HG02610 (cell line): ENCODE measurements at regions not wholly inside any gene's neighbourhood (a gene's known extent, or its start where the extent isn't known, plus 50 kb on each side); places are given as distances from the start of the nearest gene placed in this dataset.
A peak's percentile ranks its signal among the peaks of the same experiment; 100 is the strongest.
"Not testable (repeated sequence)": the region's sequence is repeated elsewhere in the genome, so short reads cannot be mapped to it uniquely, and the experiment has no call there.

Experiments used
- ATAC-seq: cut with Tn5 transposase; IDR thresholded peaks from one replicate; pipeline ENCODE4 v1.9.1; 2021; ENCODE audit warnings: mild to moderate bottlenecking, moderate library complexity; ENCODE audit not compliant: unreplicated experiment

- no peak for ATAC-seq
These were observed 658.9 kb upstream of the SYT4 start for GRCh38 chr18:43936176-43936575.

GRCh38 chr18:43949291-43949690 lies 672.0 kb upstream of the SYT4 start:
- ATAC-seq, result no peak

- no peak for ATAC-seq
These were observed 672.8 kb upstream of the SYT4 start for GRCh38 chr18:43950062-43950461.

GRCh38 chr18:43952398-43952797 lies 675.1 kb upstream of the SYT4 start:
- no peak for ATAC-seq

- ATAC-seq, result no peak
These were observed 684.4 kb upstream of the SYT4 start for GRCh38 chr18:43961722-43962121.

GRCh38 chr18:43964666-43965065 lies 687.4 kb upstream of the SYT4 start:
- no peak for ATAC-seq

GRCh38 chr18:43965691-43966090 lies 688.4 kb upstream of the SYT4 start:
- no peak for ATAC-seq

DNA sequence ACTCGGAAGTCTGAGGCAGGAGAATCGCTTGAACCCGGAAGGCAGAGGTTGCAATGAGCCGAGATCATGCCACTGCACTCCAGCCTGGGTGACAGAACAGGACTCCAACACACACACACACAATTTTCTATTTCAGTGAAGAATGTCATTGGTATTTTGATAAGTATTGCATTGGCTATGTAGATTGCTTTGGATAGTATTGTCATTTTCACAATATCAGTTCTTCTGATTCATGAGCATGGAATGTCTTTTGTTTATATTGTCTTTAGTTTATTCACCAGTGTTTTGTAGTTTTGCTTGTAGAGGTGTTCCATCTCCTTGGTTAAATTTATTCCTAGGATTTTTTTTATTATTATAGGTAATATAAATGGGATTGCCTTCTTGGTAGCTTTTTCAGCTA lies 693.4 kb upstream of the SYT4 start:
- no peak for ATAC-seq

DNA sequence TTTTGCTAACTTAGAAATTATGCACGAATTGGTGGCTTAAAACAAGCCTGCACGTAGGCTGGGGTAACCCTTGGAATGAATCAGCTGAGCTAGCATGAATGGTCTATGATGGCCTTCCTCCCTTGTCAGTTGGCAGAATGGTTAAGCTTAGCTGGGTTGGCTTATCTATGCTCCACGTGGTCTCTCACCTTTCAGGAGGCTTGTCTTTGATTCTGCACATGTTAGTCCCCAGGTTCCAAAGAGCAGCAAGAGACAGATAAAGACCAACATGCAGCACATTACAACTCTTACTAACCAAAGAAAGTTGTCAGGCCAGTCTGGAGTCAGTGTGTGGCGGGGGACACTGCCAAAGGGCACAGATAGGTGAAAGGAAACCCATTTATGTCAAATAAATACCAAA lies 700.9 kb upstream of the SYT4 start:
- ATAC-seq, result no peak

GRCh38 chr18:43982582-43982981 lies 698.1 kb upstream of the SETBP1 start:
- ATAC-seq, result no peak

GRCh38 chr18:43987061-43987460 lies 693.6 kb upstream of the SETBP1 start:
- ATAC-seq, result not testable (repeated sequence)

DNA sequence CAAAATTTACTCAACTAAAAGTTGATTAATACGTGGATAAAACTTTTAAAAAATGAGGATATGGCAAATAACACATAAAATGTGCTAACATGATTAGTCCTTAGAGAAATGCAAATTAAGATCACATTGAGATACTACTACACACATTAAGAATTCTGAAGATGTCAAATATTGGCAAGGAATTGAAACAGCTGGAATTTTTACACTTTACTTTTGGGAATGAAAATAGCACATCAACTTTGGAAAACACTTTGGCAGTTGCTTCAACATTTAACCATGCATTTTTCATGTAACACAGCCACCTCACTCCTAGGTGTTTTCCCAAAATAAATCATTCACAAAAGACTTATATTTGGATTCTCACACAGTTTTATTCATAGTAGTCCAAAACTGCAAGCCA lies 687.9 kb upstream of the SETBP1 start:
- no peak for ATAC-seq

GRCh38 chr18:43994381-43994780 lies 686.3 kb upstream of the SETBP1 start:
- ATAC-seq, result no peak

- ATAC-seq, result no peak
These were observed 666.8 kb upstream of the SETBP1 start for GRCh38 chr18:44013871-44014270.

GRCh38 chr18:44025421-44025820 lies 655.3 kb upstream of the SETBP1 start:
- no peak for ATAC-seq

DNA sequence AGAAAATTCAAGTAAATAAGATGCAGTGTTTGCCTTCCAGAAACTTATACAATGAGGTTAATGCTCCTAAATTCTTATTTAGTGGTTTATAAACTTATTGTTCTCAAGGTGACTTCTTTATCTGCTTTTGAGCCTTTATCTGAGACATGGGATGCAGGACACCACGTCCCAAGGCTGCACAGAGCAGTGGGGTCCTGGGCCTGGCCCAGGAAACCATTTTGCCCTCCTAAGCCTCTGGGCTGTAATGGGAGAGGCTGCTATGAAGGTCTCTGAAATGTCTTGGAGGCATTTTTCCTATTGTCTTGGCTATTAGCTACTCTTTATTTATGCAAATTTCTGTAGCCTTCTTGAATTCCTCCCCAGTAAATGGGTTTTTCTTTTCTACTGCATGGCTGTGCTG lies 652.6 kb upstream of the SETBP1 start:
- ATAC-seq, result no peak

GRCh38 chr18:44031063-44031462 lies 649.6 kb upstream of the SETBP1 start:
- ATAC-seq, result no peak

GRCh38 chr18:44033144-44033701 lies 647.5 kb upstream of the SETBP1 start:
- ATAC-seq, result peak; percentile 71

GRCh38 chr18:44035554-44035953 lies 645.1 kb upstream of the SETBP1 start:
- ATAC-seq, result no peak

DNA sequence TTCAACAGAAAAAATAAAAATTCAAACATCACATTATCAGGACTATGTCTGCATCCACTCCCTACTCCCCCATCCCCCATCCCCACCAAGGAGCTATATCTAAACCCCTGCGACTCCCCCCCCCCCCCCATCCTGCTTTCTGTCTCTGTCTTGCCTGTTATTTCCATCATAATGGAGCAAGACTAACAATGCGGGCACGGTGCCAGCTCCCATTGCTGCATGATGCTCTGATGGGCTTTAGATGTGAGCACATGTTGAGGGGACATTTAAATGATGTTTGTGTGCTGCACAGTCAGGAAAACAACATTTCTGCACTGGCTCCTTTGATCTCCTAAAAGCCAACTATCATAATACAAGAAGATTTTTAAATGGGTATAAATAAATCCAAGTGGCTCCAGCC lies 644.2 kb upstream of the SETBP1 start:
- ATAC-seq, result no peak

- ATAC-seq, result no peak
These were observed 641.5 kb upstream of the SETBP1 start for GRCh38 chr18:44039216-44039615.

DNA sequence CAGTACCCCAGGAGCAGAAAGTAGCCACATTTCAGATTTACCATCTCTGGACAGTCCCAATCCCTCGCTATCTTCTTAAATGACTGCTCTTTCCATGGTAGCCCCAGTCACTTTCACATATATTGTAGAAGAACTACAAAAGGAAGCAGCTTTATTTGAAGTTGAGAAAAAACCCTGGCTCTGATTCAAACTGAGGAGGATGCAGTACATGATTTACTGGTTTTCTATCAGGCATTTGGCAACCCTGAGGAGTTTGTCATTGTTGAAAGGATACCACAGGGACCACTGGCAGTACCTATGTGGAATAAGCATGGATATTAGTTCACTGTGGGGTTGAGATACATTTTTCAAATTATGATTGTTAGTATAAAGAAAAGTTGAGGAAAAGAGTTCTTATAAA lies 640.9 kb upstream of the SETBP1 start:
- no peak for ATAC-seq

DNA sequence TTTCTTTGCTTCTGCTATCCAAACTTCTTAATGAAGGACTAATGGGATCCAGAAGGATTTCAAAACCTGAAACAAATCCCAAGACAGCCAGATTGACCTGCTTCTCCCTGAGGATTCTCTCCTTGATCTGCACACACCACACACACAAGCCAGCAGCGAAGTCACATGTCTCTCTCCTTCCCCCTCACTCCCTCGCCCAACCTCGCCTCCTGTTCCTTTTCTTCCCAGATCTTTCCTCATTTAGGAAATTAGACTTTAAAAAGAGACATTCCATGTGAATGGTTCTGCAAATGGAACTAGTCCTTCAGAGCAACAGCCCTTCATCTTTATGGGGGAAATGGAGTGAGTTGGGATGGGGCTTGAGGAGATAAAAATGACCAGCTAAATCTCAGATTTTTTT lies 639.1 kb upstream of the SETBP1 start:
- no peak for ATAC-seq

DNA sequence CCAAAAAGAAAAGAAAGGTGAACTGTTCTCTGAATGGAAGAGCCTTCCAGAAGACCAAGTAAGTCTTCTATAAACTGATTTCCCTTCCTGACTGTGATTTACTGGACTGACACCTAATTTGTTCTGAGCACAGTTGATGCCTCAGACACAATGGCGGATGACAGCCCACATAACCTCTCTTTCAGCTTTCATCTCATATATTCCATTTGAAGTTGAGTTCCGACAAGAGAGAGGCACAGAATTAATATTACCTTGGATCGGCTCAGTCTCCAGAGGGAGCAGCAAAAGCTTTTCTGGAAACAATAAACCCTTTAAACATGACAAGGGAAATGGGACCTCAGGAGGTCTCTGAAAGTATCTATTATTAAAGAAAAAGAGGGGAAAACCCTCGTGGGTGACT lies 638.7 kb upstream of the SETBP1 start:
- no peak for ATAC-seq
